ENCODE measurements at regions not wholly inside any gene's neighbourhood (a gene's known extent, or its start where the extent isn't known, plus 50 kb on each side); places are given as distances from the start of the nearest gene placed in this dataset.

DNA sequence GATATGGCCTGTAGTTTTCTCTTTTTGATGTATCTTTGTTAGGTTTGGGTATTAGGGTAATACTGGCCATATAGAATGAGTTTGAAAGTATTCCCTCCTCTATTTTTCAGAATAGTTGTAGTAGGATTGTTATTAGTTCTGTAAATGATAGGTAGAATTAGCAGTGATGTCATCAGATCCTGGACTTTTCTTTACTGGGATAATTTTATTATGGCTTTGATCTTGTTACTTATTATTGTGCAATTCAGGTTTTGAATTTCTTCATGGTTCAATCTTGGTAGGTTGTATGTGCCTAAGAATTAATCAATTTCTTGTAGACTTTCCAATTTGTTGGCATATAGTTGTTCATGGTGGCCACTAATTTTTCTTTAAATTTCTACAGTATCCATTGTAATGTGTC, 916.6 kb downstream of the CCDC85A start:
- H3K9ac ChIP-seq (ENCODE audit: low read depth, low read length), result no peak overlapping the region
- no peaks in the 10 kb centered on the region for H3K4me1 ChIP-seq (ENCODE audit: control insufficient read depth, insufficient read depth, low read length)
- no peak overlapping the region for H3K4me2 ChIP-seq (ENCODE audit: low read length)
- H3K27me3 ChIP-seq (ENCODE audit: control insufficient read depth, insufficient read depth, low read length), result no peaks in the 10 kb centered on the region
- H3K4me3 ChIP-seq (ENCODE audit: low read length), result no peak overlapping the region
- no peaks in the 10 kb centered on the region for H3K36me3 ChIP-seq (ENCODE audit: insufficient read depth, low read length)
- peaks cover 3% of the 10 kb centered on the region for H3K9me3 ChIP-seq (replicated peaks; ENCODE audit: low read length)

DNA sequence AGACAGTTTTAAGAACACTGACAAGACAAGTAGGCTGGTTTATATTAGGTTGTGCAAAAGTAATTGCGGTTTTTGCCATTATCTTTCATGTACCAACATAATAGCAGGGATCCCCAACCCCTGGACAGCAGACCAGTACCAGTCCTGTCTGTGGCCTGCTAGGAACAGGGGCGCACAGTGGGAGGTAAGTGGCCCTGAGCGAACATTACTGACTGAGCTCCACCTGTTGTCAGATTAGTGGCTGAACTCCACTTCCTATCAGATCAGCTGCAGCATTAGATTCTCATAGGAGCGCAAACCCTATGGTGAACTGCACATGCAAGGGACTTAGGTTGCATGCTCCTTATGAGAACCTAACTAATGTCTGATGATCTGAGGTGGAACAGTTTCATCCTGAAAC, 921.9 kb downstream of the CCDC85A start:
- H3K4me1 ChIP-seq (ENCODE audit: control insufficient read depth, insufficient read depth, low read length), result no peaks in the 10 kb centered on the region
- no peak overlapping the region for H3K4me3 ChIP-seq (ENCODE audit: low read length)
- no peaks in the 10 kb centered on the region for H3K36me3 ChIP-seq (ENCODE audit: insufficient read depth, low read length)
- peaks cover 8% of the 10 kb centered on the region for H3K9me3 ChIP-seq (replicated peaks; ENCODE audit: low read length)
- H3K4me2 ChIP-seq (ENCODE audit: low read length), result no peak overlapping the region
- H3K9ac ChIP-seq (ENCODE audit: low read depth, low read length), result no peak overlapping the region
- no peaks in the 10 kb centered on the region for H3K27me3 ChIP-seq (ENCODE audit: control insufficient read depth, insufficient read depth, low read length)

DNA sequence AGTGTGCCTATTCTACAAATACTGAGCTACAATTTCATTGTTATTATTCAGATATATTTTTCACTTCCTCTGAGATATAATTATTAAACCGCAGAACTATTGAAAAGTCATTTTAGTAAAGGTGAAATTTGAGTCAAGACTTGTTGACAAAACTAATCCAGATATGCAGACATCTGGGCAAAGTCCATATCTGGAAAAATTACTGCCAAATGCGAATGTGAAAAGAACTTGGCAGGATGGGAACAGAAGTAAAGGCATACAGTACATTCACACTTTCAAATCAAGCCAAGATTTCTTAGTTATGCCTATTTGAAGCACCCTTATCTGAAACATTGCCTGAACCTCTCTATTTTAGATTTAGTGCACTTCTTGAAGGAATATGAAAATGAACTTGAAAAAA, 923.6 kb downstream of the CCDC85A start:
- Histone ChIP-seq H3K4me2 (ENCODE audit: low read length) (no peak overlapping the region), H3K4me3 (ENCODE audit: low read length) (no peak overlapping the region), H3K9me3 (replicated peaks; ENCODE audit: low read length) (peaks cover 8% of the 10 kb centered on the region), H3K9ac (ENCODE audit: low read depth, low read length) (no peak overlapping the region), H3K27me3 (ENCODE audit: control insufficient read depth, insufficient read depth, low read length) (no peaks in the 10 kb centered on the region), H3K36me3 (ENCODE audit: insufficient read depth, low read length) (no peaks in the 10 kb centered on the region), H3K4me1 (ENCODE audit: control insufficient read depth, insufficient read depth, low read length) (no peaks in the 10 kb centered on the region)

DNA sequence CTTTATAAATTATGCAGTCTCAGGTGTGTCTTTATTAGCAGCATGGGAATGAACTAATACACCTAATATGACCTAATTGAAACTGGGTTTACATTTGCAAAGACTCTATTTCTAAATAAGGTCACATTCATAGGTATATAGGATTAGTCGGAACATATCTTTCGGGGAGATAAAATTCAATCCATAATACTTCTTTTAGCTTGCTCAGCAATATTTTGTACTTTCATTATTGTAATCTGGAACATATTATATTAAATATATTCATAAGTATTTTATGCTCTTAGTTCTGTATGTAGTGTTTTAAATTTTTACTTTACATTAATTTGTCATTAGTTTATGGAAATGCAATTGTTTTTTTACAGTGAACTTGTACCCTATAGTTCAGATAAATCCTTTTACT, 927.7 kb downstream of the CCDC85A start:
- H3K4me1 ChIP-seq (ENCODE audit: control insufficient read depth, insufficient read depth, low read length), result peaks cover under 1% of the 10 kb centered on the region
- H3K4me3 ChIP-seq (ENCODE audit: low read length), result no peak overlapping the region
- no peak overlapping the region for H3K9ac ChIP-seq (ENCODE audit: low read depth, low read length)
- no peaks in the 10 kb centered on the region for H3K36me3 ChIP-seq (ENCODE audit: insufficient read depth, low read length)
- H3K9me3 ChIP-seq (replicated peaks; ENCODE audit: low read length), result peaks cover 8% of the 10 kb centered on the region
- H3K4me2 ChIP-seq (ENCODE audit: low read length), result no peak overlapping the region
- no peaks in the 10 kb centered on the region for H3K27me3 ChIP-seq (ENCODE audit: control insufficient read depth, insufficient read depth, low read length)

DNA sequence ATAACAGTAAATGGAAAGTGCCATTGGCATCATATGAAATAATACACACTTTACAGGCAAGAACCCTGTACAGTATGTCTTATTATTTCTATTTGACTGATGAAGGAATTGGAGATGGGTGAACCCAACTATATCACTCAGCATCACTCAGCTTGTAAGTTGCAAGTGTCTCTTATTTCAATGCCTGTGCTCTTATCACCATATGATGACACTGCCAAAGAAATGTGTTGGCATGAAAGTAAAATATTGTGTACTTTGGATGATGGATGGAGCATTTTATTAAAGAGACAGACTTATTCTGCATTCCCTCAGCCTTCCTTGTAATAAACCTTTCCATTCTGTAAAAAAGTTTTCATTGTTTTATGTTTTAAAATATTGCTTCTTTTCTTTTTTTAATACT, 927.5 kb upstream of the VRK2 start:
- no peak overlapping the region for H3K4me2 ChIP-seq (ENCODE audit: low read length)
- no peaks in the 10 kb centered on the region for H3K27me3 ChIP-seq (ENCODE audit: control insufficient read depth, insufficient read depth, low read length)
- no peaks in the 10 kb centered on the region for H3K9me3 ChIP-seq (replicated peaks; ENCODE audit: low read length)
- peaks cover 4% of the 10 kb centered on the region for H3K4me1 ChIP-seq (ENCODE audit: control insufficient read depth, insufficient read depth, low read length)
- no peaks in the 10 kb centered on the region for H3K36me3 ChIP-seq (ENCODE audit: insufficient read depth, low read length)
- no peak overlapping the region for H3K4me3 ChIP-seq (ENCODE audit: low read length)
- no peak overlapping the region for H3K9ac ChIP-seq (ENCODE audit: low read depth, low read length)

DNA sequence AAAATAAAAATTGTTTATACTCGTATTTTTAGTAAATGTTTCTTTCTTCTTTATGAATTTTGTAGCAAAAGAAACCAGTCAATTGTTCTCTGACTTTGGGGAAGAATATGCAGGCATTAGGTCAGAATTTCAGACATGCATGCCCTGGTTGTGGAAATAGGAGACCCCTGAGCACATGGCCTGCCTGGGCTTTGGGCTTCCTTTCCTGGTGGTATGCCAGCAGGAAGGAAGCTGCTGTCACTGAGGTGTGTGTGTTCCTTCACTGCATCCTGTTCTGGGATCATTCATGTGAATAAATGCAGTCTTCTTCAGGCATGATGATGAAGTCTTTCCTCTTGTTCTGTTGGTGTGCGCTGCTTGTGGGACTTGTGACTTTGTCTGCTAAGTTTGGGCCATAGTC, 920.2 kb upstream of the VRK2 start:
- Histone ChIP-seq H3K27me3 (ENCODE audit: control insufficient read depth, insufficient read depth, low read length) (no peaks in the 10 kb centered on the region), H3K9me3 (replicated peaks; ENCODE audit: low read length) (no peaks in the 10 kb centered on the region), H3K36me3 (ENCODE audit: insufficient read depth, low read length) (no peaks in the 10 kb centered on the region), H3K4me2 (ENCODE audit: low read length) (no peak overlapping the region), H3K4me3 (ENCODE audit: low read length) (no peak overlapping the region), H3K4me1 (ENCODE audit: control insufficient read depth, insufficient read depth, low read length) (no peaks in the 10 kb centered on the region), H3K9ac (ENCODE audit: low read depth, low read length) (no peak overlapping the region)

DNA sequence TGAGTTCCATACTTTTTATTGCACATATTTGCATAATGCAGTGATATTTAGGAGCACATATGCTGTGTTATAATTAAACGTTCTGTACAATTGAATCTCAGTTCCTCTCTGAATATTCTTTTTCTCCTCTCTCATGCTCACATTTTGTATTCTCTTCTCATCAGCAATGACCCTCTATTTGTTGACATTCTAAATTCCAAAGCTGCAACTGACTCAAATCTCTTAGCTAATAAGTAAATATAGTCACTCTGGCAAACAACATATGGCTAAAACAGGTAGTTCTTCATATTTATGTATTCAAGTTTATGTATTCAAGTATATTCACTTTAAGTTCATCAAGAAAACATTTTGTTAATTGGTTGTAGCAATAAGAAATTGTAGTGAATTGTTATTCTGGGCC, 907.4 kb upstream of the VRK2 start:
- Histone ChIP-seq H3K9ac (ENCODE audit: low read depth, low read length) (no peak overlapping the region), H3K4me3 (ENCODE audit: low read length) (no peak overlapping the region), H3K36me3 (ENCODE audit: insufficient read depth, low read length) (no peaks in the 10 kb centered on the region), H3K27me3 (ENCODE audit: control insufficient read depth, insufficient read depth, low read length) (no peaks in the 10 kb centered on the region), H3K4me1 (ENCODE audit: control insufficient read depth, insufficient read depth, low read length) (peaks cover 8% of the 10 kb centered on the region), H3K4me2 (ENCODE audit: low read length) (no peak overlapping the region), H3K9me3 (replicated peaks; ENCODE audit: low read length) (no peaks in the 10 kb centered on the region)

DNA sequence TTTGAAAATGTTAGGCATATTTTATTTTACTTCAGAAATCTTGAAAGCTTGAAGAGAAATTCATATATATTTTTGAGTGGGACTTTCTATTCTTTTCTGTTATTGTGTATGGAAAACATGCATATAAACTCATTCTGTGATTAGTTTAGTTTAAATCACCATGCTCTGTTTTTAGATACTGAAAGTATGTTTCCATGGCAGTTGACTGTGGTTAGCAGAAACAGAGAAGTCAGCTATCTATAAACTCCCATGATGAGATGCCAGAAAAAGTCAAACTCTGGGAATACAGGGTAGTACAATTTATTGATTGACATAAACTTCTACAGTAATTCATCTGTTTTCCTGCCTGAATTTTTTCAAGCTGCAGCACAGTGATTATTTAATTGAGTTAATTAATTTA, 905.3 kb upstream of the VRK2 start:
- Histone ChIP-seq H3K9me3 (replicated peaks; ENCODE audit: low read length) (no peaks in the 10 kb centered on the region), H3K27me3 (ENCODE audit: control insufficient read depth, insufficient read depth, low read length) (no peaks in the 10 kb centered on the region), H3K9ac (ENCODE audit: low read depth, low read length) (no peak overlapping the region), H3K4me3 (ENCODE audit: low read length) (no peak overlapping the region), H3K4me2 (ENCODE audit: low read length) (no peak overlapping the region), H3K4me1 (ENCODE audit: control insufficient read depth, insufficient read depth, low read length) (peaks cover 8% of the 10 kb centered on the region), H3K36me3 (ENCODE audit: insufficient read depth, low read length) (no peaks in the 10 kb centered on the region)

DNA sequence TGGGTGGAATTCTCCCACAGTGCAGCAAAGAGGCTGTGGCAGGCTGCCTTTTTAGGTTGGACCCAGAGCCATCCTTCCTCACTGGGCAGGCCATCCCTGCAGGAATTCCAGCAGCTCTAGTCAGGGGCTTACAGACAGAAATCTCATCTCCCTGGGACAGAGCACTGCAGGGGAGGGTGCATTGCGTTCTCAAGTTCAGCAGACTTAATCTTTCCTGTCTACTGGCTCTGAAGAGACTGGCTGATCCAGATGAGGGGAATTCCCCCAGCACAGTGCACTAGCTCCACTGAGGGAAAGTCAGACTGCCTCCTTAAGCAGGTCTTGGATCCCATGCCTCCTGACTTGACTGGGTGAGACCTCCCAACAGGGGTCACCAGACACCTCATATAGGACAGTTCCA, 899.7 kb upstream of the VRK2 start:
- no peak overlapping the region for H3K4me2 ChIP-seq (ENCODE audit: low read length)
- no peak overlapping the region for H3K9ac ChIP-seq (ENCODE audit: low read depth, low read length)
- H3K27me3 ChIP-seq (ENCODE audit: control insufficient read depth, insufficient read depth, low read length), result no peaks in the 10 kb centered on the region
- H3K4me1 ChIP-seq (ENCODE audit: control insufficient read depth, insufficient read depth, low read length), result peaks cover 8% of the 10 kb centered on the region
- H3K36me3 ChIP-seq (ENCODE audit: insufficient read depth, low read length), result no peaks in the 10 kb centered on the region
- no peaks in the 10 kb centered on the region for H3K9me3 ChIP-seq (replicated peaks; ENCODE audit: low read length)
- no peak overlapping the region for H3K4me3 ChIP-seq (ENCODE audit: low read length)

DNA sequence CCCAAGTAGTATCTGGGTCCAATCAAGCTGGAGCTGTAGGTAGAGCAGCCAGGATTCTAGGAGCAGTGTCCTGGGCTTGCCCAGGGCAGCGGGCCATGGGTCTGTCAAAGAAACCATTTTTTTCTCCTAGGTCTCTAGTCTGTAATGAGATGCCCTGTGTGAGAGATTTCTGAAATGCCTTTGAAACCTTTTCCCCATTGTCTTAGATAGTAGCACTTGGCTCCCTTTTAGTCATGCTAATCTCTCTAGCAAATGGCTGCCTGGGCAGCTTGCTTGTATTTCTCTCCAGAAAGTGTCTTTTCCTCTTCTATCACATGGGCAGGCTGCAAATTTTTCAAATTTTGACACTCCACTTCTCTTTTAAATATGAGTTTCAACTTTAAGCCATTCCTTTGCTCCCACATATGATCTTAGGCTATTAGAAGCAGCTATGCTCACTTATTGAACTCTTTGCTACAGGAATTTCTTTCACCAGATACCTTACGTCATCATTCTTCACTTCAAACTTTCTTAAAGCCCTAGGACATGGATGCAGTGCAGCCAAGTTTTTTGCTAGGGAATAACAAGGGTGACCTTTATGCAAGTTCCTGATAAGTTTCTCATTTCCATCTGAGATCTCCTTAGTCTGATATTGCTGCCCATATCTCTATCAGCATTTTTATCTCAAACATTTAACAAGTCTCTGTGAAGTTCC, 890.2 kb upstream of the VRK2 start:
- Histone ChIP-seq H3K27me3 (ENCODE audit: control insufficient read depth, insufficient read depth, low read length) (no peaks in the 10 kb centered on the region), H3K4me1 (ENCODE audit: control insufficient read depth, insufficient read depth, low read length) (peaks cover 12% of the 10 kb centered on the region), H3K4me3 (ENCODE audit: low read length) (no peak overlapping the region), H3K9me3 (replicated peaks; ENCODE audit: low read length) (no peaks in the 10 kb centered on the region), H3K4me2 (ENCODE audit: low read length) (no peak overlapping the region), H3K9ac (ENCODE audit: low read depth, low read length) (no peak overlapping the region), H3K36me3 (ENCODE audit: insufficient read depth, low read length) (no peaks in the 10 kb centered on the region)

DNA sequence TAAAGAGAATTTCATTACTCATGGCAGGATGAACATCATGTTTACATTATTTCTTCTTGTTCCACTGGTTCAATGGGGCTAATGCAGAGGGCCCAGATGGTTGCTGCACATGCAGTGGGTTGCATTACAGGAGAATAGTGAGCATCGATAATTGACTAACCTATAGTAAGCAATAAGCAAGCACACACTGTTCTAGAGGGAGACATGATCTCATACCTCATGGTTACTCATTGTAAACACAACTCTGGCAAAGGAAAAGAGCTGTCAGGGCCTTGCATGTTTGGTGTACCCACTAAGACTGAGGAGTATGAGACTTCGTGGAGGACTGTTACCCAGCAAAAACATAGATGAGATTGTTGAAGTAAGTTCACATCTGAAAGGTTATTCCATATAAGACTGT, 885.6 kb upstream of the VRK2 start:
- H3K27me3 ChIP-seq (ENCODE audit: control insufficient read depth, insufficient read depth, low read length), result no peaks in the 10 kb centered on the region
- H3K9me3 ChIP-seq (replicated peaks; ENCODE audit: low read length), result no peaks in the 10 kb centered on the region
- H3K4me3 ChIP-seq (ENCODE audit: low read length), result no peak overlapping the region
- H3K9ac ChIP-seq (ENCODE audit: low read depth, low read length), result peak overlapping the region; percentile 27
- H3K4me1 ChIP-seq (ENCODE audit: control insufficient read depth, insufficient read depth, low read length), result peaks cover 20% of the 10 kb centered on the region
- no peaks in the 10 kb centered on the region for H3K36me3 ChIP-seq (ENCODE audit: insufficient read depth, low read length)
- H3K4me2 ChIP-seq (ENCODE audit: low read length), result peak overlapping the region; percentile 53

DNA sequence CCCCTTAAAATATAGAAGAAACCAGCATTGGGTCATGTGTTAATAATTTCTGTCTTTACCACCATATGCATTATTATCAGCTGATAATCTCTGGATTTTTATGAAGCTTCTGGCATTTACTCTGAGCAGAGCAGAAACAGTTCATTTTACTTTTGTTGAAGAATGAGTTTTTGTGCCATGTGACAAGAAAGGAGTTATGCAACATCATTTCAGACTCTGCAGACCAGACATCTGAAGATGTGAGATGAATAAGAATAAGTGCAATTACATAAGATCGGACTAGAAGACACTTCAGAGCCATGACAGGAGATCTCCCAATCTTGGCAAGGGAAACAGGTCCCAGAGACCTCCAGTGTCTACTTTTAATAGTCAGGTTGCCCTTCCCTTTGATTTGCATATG, 869.4 kb upstream of the VRK2 start:
- Histone ChIP-seq H3K27me3 (ENCODE audit: control insufficient read depth, insufficient read depth, low read length) (no peaks in the 10 kb centered on the region), H3K4me3 (ENCODE audit: low read length) (no peak overlapping the region), H3K4me2 (ENCODE audit: low read length) (no peak overlapping the region), H3K36me3 (ENCODE audit: insufficient read depth, low read length) (no peaks in the 10 kb centered on the region), H3K4me1 (ENCODE audit: control insufficient read depth, insufficient read depth, low read length) (peaks cover 29% of the 10 kb centered on the region), H3K9me3 (replicated peaks; ENCODE audit: low read length) (no peaks in the 10 kb centered on the region), H3K9ac (ENCODE audit: low read depth, low read length) (no peak overlapping the region)
